ENCODE measurements at regions not wholly inside any gene's neighbourhood (a gene's known extent, or its start where the extent isn't known, plus 50 kb on each side); places are given as distances from the start of the nearest gene placed in this dataset.

- TF ChIP-seq CTCF (IDR thresholded peaks at IDR 0.05) (no peak), POLR2A (IDR thresholded peaks at IDR 0.05) (no peak)
These were observed 1379.0 kb upstream of the MIR17HG start for GRCh38 chr13:89968470-89968869.
